GM12878 (cell line): ENCODE measurements at regions not wholly inside any gene's neighbourhood (a gene's known extent, or its start where the extent isn't known, plus 50 kb on each side); places are given as distances from the start of the nearest gene placed in this dataset.
A peak's percentile ranks its signal among the peaks of the same experiment; 100 is the strongest.
"Not testable (repeated sequence)": the region's sequence is repeated elsewhere in the genome, so short reads cannot be mapped to it uniquely, and the experiment has no call there.

ENCODE experiments used
- ATAC-seq: fragments of 200-7000 bp; cut with Tn5 transposase; 3 replicates; pipeline ENCODE4 v1.9.1; 2020; ENCODE audit warnings: mild to moderate bottlenecking, moderate library complexity
- BruUV-seq: library from RNA; stranded (reverse); fragments of 400-500 nt; replicated peaks from 2 replicates; lab custom pipeline; 2021; lab: Mats Ljungman, UMichigan
- CTCF ChIA-PET: fragments of 300-600 bp; sonication (Branson Sonifier 250); formaldehyde crosslinking; extraction: SDS; loops from one replicate; lab custom pipeline; 2021; ENCODE audit warnings: inconsistent platforms; lab: Yijun Ruan, JAX
- POLR2A ChIA-PET: fragments of 350-600 bp; formaldehyde crosslinking; extraction: SDS; loops from one replicate; lab custom pipeline; 2021; ENCODE audit warnings: inconsistent platforms; lab: Charles Lee
- RAD21 ChIA-PET: fragments of 300-600 bp; sonication (Branson Sonifier 250); formaldehyde crosslinking; loops from one replicate; lab custom pipeline; 2023; ENCODE audit warnings: antibody characterized with exemption; ENCODE audit not compliant: unreplicated experiment; lab: Charles Lee
- SMC1A ChIA-PET: fragments of 300-600 bp; sonication (Branson Sonifier 250); formaldehyde crosslinking; loops from one replicate; lab custom pipeline; 2023; ENCODE audit not compliant: unreplicated experiment, uncharacterized antibody; lab: Charles Lee
- DNase-seq: peaks from one replicate; pipeline ENCODE4 v3.0.0-alpha.2; 2011; ENCODE audit warnings: low read depth, low spot score
- FAIRE-seq: peaks from 3 replicates; lab custom pipeline; 2011; peaks lifted over from hg19 to GRCh38; lab: Jason Lieb, UNC
- H2AFZ ChIP-seq: 2 replicates; pipeline ENCODE4 v1.6.0; 2011; ENCODE audit warnings: low read depth, low read length, control low read depth; ENCODE audit not compliant: control insufficient read depth
- H3K27ac ChIP-seq: 2 replicates; pipeline ENCODE4 v1.5.1; 2011; ENCODE audit warnings: control low read depth; ENCODE audit not compliant: control insufficient read depth, insufficient read depth
- H3K27me3 ChIP-seq, 2 experiments: replicated peaks in 1 of 2; 2 replicates each; pipeline versions ENCODE4 v1.6.0 to v1.6.1; 2011; ENCODE audit warnings: low read length in 1 of 2; ENCODE audit not compliant: control insufficient read depth in 2 of 2, insufficient read depth in 2 of 2
- H3K36me3 ChIP-seq, 2 experiments: 2 replicates each; pipeline ENCODE4 v1.5.1; 2011; ENCODE audit warnings: low read length in 1 of 2; ENCODE audit not compliant: control insufficient read depth in 2 of 2, insufficient read depth in 2 of 2
- H3K4me1 ChIP-seq: 2 replicates; pipeline ENCODE4 v1.6.1; 2011; ENCODE audit warnings: mild to moderate bottlenecking, low read length, moderate library complexity, mixed read lengths; ENCODE audit not compliant: control insufficient read depth, insufficient read depth
- H3K4me2 ChIP-seq: 2 replicates; pipeline ENCODE4 v1.6.0; 2011; ENCODE audit warnings: control low read depth; ENCODE audit not compliant: control insufficient read depth, insufficient read depth
- H3K4me3 ChIP-seq: fragments of 200-600 bp; sonication (generic); 2 replicates; pipeline ENCODE4 v1.5.1; 2016
- H3K79me2 ChIP-seq: 2 replicates; pipeline ENCODE4 v1.6.0; 2011; ENCODE audit warnings: low read length; ENCODE audit not compliant: control insufficient read depth, insufficient read depth
- H3K9ac ChIP-seq: 2 replicates; pipeline ENCODE4 v1.8.0; 2011; ENCODE audit warnings: low read length, control low read depth, mixed read lengths; ENCODE audit not compliant: control insufficient read depth, insufficient read depth
- H3K9me3 ChIP-seq: replicated peaks from 3 replicates; pipeline ENCODE4 v1.5.1; 2011; ENCODE audit warnings: mild to moderate bottlenecking, low read length; ENCODE audit not compliant: control insufficient read depth, insufficient read depth
- H4K20me1 ChIP-seq: 2 replicates; pipeline ENCODE4 v1.6.0; 2011; ENCODE audit not compliant: control insufficient read depth, insufficient read depth
- CBX5 ChIP-seq: sonication (generic); IDR thresholded peaks from 2 replicates; pipeline ENCODE4 v1.6.1; 2016; ENCODE audit warnings: low read depth, moderate library complexity, mild to moderate bottlenecking, inconsistent platforms
- IRF4 ChIP-seq: IDR thresholded peaks from 2 replicates; pipeline ENCODE4 v1.6.1; 2011; ENCODE audit warnings: low read depth, low read length
- LARP7 ChIP-seq: fragments of 450-650 bp; IDR thresholded peaks from 2 replicates; pipeline ENCODE4 v1.6.1; 2017; ENCODE audit warnings: mild to moderate bottlenecking
- MEF2A ChIP-seq: IDR thresholded peaks from 2 replicates; pipeline ENCODE4 v1.6.1; 2011; ENCODE audit warnings: low read depth, mild to moderate bottlenecking, low read length, moderate library complexity; ENCODE audit not compliant: insufficient read depth
- NR2C1 ChIP-seq: fragments of 450-650 bp; IDR thresholded peaks from 2 replicates; pipeline ENCODE4 v1.6.1; 2017; ENCODE audit warnings: antibody characterized with exemption, mild to moderate bottlenecking, moderate library complexity
- POLR2AphosphoS5 ChIP-seq: IDR thresholded peaks from 2 replicates; pipeline ENCODE4 v1.6.1; 2011; ENCODE audit warnings: mild to moderate bottlenecking, low read length, inconsistent platforms
- STAT1 ChIP-seq: fragments of 450-650 bp; conservative IDR thresholded peaks from 2 replicates; pipeline ENCODE4 v1.6.1; 2014; ENCODE audit warnings: antibody characterized with exemption, mild to moderate bottlenecking
- TCF3 ChIP-seq: IDR thresholded peaks from 2 replicates; pipeline ENCODE4 v1.6.1; 2012; ENCODE audit warnings: low read depth, mild to moderate bottlenecking, low read length, borderline replicate concordance; ENCODE audit not compliant: insufficient read depth
- ZNF274 ChIP-seq: IDR thresholded peaks from one replicate; pipeline ENCODE4 v1.8.0; 2011; ENCODE audit not compliant: insufficient read length, insufficient read depth
- WGBS: methylation state at CpG from one replicate; pipeline ENCODE4 v1.1.6; 2016; ENCODE audit warnings: low lambda C conversion rate; ENCODE audit not compliant: insufficient replicate concordance, insufficient coverage; ENCODE audit errors: missing lambda C conversion rate; 5-methylcytosine and 5-hydroxymethylcytosine counted together
- in situ Hi-C: fragments of 300-500 bp; cut with MboI; formaldehyde crosslinking; loops from 9 replicates; pipeline ENCODE4 v1.14.3; 2018; ENCODE audit warnings: mixed read lengths
- intact Hi-C: fragments of 100-400 bp; cut with micrococcal nuclease; formaldehyde crosslinking; loops from one replicate; pipeline ENCODE4 v1.14.2; 2022; ENCODE audit not compliant: unreplicated experiment
- TF ChIP-seq, protein P1 (sequence below): IDR thresholded peaks from 2 replicates; pipeline ENCODE4 v1.6.1; 2012; ENCODE audit warnings: low read depth, low read length, improper control_type of control experiment
- TF ChIP-seq, protein P2 (sequence below): IDR thresholded peaks from 2 replicates; pipeline ENCODE4 v1.6.1; 2011; ENCODE audit warnings: borderline replicate concordance, low read depth, mild to moderate bottlenecking, moderate library complexity, low read length; ENCODE audit not compliant: insufficient read depth, poor library complexity, severe bottlenecking
- TF ChIP-seq, protein P3 (sequence below): fragments of 450-650 bp; IDR thresholded peaks from 2 replicates; pipeline ENCODE4 v1.6.1; 2016; ENCODE audit warnings: mild to moderate bottlenecking
- TF ChIP-seq, protein P4 (sequence below): fragments of 450-650 bp; IDR thresholded peaks from 2 replicates; pipeline ENCODE4 v1.6.1; 2017; ENCODE audit warnings: mild to moderate bottlenecking

DNA sequence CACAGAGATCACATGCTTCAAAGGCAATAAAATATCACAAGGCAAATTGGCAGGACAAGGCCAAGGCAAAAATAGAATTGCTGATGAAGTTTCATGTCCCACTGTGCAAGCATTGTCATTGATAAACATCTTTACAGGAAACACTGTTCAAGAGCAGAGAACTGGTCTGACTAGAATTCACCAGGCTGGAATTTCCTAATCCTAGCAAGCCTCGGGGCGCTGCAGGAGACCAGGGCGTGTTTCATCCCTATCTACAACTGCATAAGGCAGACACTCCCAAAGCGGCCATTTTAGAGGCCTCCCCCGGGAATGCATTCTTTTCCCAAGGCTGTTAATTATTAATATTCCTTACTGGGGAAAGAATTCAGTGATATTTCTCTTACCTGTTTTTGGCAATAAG is 103.7 kb upstream of the GHR start:
- intact Hi-C loops, H3K36me3 ChIP-seq, POLR2A ChIA-PET, SMC1A ChIA-PET, H3K4me2 ChIP-seq, FAIRE-seq, DNase-seq, H3K9me3 ChIP-seq: not testable (repeated sequence)
- 0 out of 2 replicates have a peak, but pooled peaks have one; percentile 34 for TF ChIP-seq CBX5
- TF ChIP-seq, all 136 proteins: peak for 1; not testable (repeated sequence) for 135
- H3K9ac ChIP-seq, H4K20me1 ChIP-seq, ATAC-seq, BruUV-seq, RAD21 ChIA-PET, H2AFZ ChIP-seq, H3K4me3 ChIP-seq, CTCF ChIA-PET, H3K4me1 ChIP-seq, H3K27ac ChIP-seq, H3K79me2 ChIP-seq, H3K27me3 ChIP-seq, in situ Hi-C loops: not testable (repeated sequence)
- 42% methylated on average over 5 of the region's 5 CpGs for WGBS

DNA sequence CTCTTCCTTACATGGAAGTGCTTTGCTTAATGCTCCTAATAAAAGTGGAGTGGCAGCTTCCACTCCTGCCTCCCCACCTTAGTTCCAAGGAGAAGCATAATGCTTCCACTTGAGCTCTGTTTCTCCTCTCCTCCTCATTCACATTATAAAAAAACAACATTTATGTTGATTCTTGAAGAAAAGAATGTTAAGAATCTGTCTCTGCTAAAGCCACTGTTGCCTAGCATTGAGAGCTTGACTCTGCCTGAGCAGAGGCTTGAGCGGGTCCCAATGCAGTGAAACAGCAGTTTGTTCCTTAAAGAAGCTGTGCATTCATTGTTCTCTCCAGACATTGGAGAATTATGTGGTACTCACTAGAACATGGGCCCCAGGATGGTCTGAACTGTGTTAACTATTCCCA is 101.5 kb upstream of the GHR start:
- ATAC-seq: no peak
- TF ChIP-seq, protein P1, sequence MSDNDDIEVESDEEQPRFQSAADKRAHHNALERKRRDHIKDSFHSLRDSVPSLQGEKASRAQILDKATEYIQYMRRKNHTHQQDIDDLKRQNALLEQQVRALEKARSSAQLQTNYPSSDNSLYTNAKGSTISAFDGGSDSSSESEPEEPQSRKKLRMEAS: no peak
- TF ChIP-seq STAT1 (no peak), NR2C1 (no peak), ZNF274 (no peak), LARP7 (no peak), POLR2AphosphoS5 (no peak), MEF2A (no peak), TCF3 (no peak), IRF4 (no peak)
- TF ChIP-seq, protein P2, sequence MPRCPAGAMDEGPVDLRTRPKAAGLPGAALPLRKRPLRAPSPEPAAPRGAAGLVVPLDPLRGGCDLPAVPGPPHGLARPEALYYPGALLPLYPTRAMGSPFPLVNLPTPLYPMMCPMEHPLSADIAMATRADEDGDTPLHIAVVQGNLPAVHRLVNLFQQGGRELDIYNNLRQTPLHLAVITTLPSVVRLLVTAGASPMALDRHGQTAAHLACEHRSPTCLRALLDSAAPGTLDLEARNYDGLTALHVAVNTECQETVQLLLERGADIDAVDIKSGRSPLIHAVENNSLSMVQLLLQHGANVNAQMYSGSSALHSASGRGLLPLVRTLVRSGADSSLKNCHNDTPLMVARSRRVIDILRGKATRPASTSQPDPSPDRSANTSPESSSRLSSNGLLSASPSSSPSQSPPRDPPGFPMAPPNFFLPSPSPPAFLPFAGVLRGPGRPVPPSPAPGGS: no peak
- TF ChIP-seq, protein P3, sequence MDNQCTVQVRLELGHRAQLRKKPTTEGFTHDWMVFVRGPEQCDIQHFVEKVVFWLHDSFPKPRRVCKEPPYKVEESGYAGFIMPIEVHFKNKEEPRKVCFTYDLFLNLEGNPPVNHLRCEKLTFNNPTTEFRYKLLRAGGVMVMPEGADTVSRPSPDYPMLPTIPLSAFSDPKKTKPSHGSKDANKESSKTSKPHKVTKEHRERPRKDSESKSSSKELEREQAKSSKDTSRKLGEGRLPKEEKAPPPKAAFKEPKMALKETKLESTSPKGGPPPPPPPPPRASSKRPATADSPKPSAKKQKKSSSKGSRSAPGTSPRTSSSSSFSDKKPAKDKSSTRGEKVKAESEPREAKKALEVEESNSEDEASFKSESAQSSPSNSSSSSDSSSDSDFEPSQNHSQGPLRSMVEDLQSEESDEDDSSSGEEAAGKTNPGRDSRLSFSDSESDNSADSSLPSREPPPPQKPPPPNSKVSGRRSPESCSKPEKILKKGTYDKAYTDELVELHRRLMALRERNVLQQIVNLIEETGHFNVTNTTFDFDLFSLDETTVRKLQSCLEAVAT: no peak
- TF ChIP-seq, protein P4, sequence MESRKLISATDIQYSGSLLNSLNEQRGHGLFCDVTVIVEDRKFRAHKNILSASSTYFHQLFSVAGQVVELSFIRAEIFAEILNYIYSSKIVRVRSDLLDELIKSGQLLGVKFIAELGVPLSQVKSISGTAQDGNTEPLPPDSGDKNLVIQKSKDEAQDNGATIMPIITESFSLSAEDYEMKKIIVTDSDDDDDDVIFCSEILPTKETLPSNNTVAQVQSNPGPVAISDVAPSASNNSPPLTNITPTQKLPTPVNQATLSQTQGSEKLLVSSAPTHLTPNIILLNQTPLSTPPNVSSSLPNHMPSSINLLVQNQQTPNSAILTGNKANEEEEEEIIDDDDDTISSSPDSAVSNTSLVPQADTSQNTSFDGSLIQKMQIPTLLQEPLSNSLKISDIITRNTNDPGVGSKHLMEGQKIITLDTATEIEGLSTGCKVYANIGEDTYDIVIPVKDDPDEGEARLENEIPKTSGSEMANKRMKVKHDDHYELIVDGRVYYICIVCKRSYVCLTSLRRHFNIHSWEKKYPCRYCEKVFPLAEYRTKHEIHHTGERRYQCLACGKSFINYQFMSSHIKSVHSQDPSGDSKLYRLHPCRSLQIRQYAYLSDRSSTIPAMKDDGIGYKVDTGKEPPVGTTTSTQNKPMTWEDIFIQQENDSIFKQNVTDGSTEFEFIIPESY: no peak

More for the DNA sequence above, 101.5 kb upstream of the GHR start:
- Histone ChIP-seq H3K9ac (no peak overlapping the region), H3K27me3 (no peaks in the 10 kb centered on the region), H3K4me3 (no peak overlapping the region), H3K79me2 (no peaks in the 10 kb centered on the region), H3K36me3 (no peaks in the 10 kb centered on the region), H3K4me2 (no peak overlapping the region), H3K4me1 (no peaks in the 10 kb centered on the region), H2AFZ (no peak overlapping the region), H4K20me1 (no peaks in the 10 kb centered on the region), H3K9me3 (no peaks in the 10 kb centered on the region; the same call in 2 of the 3 replicates), H3K27ac (no peak overlapping the region)
- no peak for FAIRE-seq
- intact Hi-C loops (no loop called here), in situ Hi-C loops (no loop called here)
- 0% methylated on average over 1 of the region's 1 CpG for WGBS
- BruUV-seq: no TSS peak
- RAD21 ChIA-PET: no interaction called here
- SMC1A ChIA-PET: interaction anchor here (1.1 kb wide), 1 partner anchor 31 kb away, joined by 3 read pairs; no protein-coding TSS in a partner anchor
- DNase-seq: no peak
- CTCF ChIA-PET: interaction anchor here (1.2 kb wide), 1 partner anchor 15 kb away, joined by 3 read pairs; no protein-coding TSS in a partner anchor
- POLR2A ChIA-PET: no interaction called here
